ENCODE measurements at regions not wholly inside any gene's neighbourhood (a gene's known extent, or its start where the extent isn't known, plus 50 kb on each side); places are given as distances from the start of the nearest gene placed in this dataset.
A peak's percentile ranks its signal among the peaks of the same experiment; 100 is the strongest.

GRCh38 chr12:113766131-113766878 lies 199.8 kb downstream of the RBM19 start:
- Histone ChIP-seq H3K9ac (ENCODE audit: low read depth, low read length) (no peak overlapping the region), H3K27ac (ENCODE audit: low read depth, low read length) (peak overlapping the region; percentile 60), H3K27me3 (ENCODE audit: control insufficient read depth, insufficient read depth, low read length) (peaks cover 5% of the 10 kb centered on the region), H3K4me1 (ENCODE audit: control insufficient read depth, insufficient read depth, low read length) (0 out of 2 replicates have a peak, but pooled peaks cover 8% of the 10 kb centered on the region), H3K4me3 (ENCODE audit: low read depth, low read length) (no peak overlapping the region), H3K9me3 (ENCODE audit: control insufficient read depth, insufficient read depth, low read length) (no peaks in the 10 kb centered on the region), H3K36me3 (ENCODE audit: control insufficient read depth, insufficient read depth, low read length) (no peaks in the 10 kb centered on the region)

GRCh38 chr12:113764661-113765060 lies 201.5 kb downstream of the RBM19 start:
- Histone ChIP-seq H3K9me3 (ENCODE audit: control insufficient read depth, insufficient read depth, low read length) (no peaks in the 10 kb centered on the region), H3K36me3 (ENCODE audit: control insufficient read depth, insufficient read depth, low read length) (no peaks in the 10 kb centered on the region), H3K9ac (ENCODE audit: low read depth, low read length) (no peak overlapping the region), H3K27ac (ENCODE audit: low read depth, low read length) (no peak overlapping the region), H3K27me3 (ENCODE audit: control insufficient read depth, insufficient read depth, low read length) (peaks cover 5% of the 10 kb centered on the region), H3K4me1 (ENCODE audit: control insufficient read depth, insufficient read depth, low read length) (0 out of 2 replicates have a peak, but pooled peaks cover 8% of the 10 kb centered on the region), H3K4me3 (ENCODE audit: low read depth, low read length) (no peak overlapping the region)

GRCh38 chr12:113762882-113763816 lies 203.0 kb downstream of the RBM19 start:
- Histone ChIP-seq H3K4me1 (ENCODE audit: control insufficient read depth, insufficient read depth, low read length) (0 out of 2 replicates have a peak, but pooled peaks cover 8% of the 10 kb centered on the region), H3K36me3 (ENCODE audit: control insufficient read depth, insufficient read depth, low read length) (no peaks in the 10 kb centered on the region), H3K27ac (ENCODE audit: low read depth, low read length) (no peak overlapping the region), H3K27me3 (ENCODE audit: control insufficient read depth, insufficient read depth, low read length) (peaks cover 5% of the 10 kb centered on the region), H3K9me3 (ENCODE audit: control insufficient read depth, insufficient read depth, low read length) (no peaks in the 10 kb centered on the region), H3K9ac (ENCODE audit: low read depth, low read length) (no peak overlapping the region), H3K4me3 (ENCODE audit: low read depth, low read length) (no peak overlapping the region)

GRCh38 chr12:113762155-113762881 lies 203.8 kb downstream of the RBM19 start:
- no peaks in the 10 kb centered on the region for H3K36me3 ChIP-seq (ENCODE audit: control insufficient read depth, insufficient read depth, low read length)
- H3K27me3 ChIP-seq (ENCODE audit: control insufficient read depth, insufficient read depth, low read length) = peaks cover 5% of the 10 kb centered on the region
- no peak overlapping the region for H3K27ac ChIP-seq (ENCODE audit: low read depth, low read length)
- 0 out of 2 replicates have a peak, but pooled peaks cover 8% of the 10 kb centered on the region for H3K4me1 ChIP-seq (ENCODE audit: control insufficient read depth, insufficient read depth, low read length)
- no peak overlapping the region for H3K4me3 ChIP-seq (ENCODE audit: low read depth, low read length)
- H3K9ac ChIP-seq (ENCODE audit: low read depth, low read length) = no peak overlapping the region
- H3K9me3 ChIP-seq (ENCODE audit: control insufficient read depth, insufficient read depth, low read length) = no peaks in the 10 kb centered on the region

- Histone ChIP-seq H3K4me1 (ENCODE audit: control insufficient read depth, insufficient read depth, low read length) (0 out of 2 replicates have a peak, but pooled peaks cover 4% of the 10 kb centered on the region), H3K27ac (ENCODE audit: low read depth, low read length) (no peak overlapping the region), H3K4me3 (ENCODE audit: low read depth, low read length) (no peak overlapping the region), H3K27me3 (ENCODE audit: control insufficient read depth, insufficient read depth, low read length) (no peaks in the 10 kb centered on the region), H3K9me3 (ENCODE audit: control insufficient read depth, insufficient read depth, low read length) (no peaks in the 10 kb centered on the region), H3K9ac (ENCODE audit: low read depth, low read length) (no peak overlapping the region), H3K36me3 (ENCODE audit: control insufficient read depth, insufficient read depth, low read length) (no peaks in the 10 kb centered on the region)
Observed at GRCh38 chr12:113759135-113759534, 207.0 kb downstream of the RBM19 start.

- H3K4me3 ChIP-seq (ENCODE audit: low read depth, low read length) = no peak overlapping the region
- H3K27me3 ChIP-seq (ENCODE audit: control insufficient read depth, insufficient read depth, low read length) = no peaks in the 10 kb centered on the region
- H3K36me3 ChIP-seq (ENCODE audit: control insufficient read depth, insufficient read depth, low read length) = no peaks in the 10 kb centered on the region
- H3K9ac ChIP-seq (ENCODE audit: low read depth, low read length) = no peak overlapping the region
- H3K9me3 ChIP-seq (ENCODE audit: control insufficient read depth, insufficient read depth, low read length) = no peaks in the 10 kb centered on the region
- 0 out of 2 replicates have a peak, but pooled peaks cover 4% of the 10 kb centered on the region for H3K4me1 ChIP-seq (ENCODE audit: control insufficient read depth, insufficient read depth, low read length)
- no peak overlapping the region for H3K27ac ChIP-seq (ENCODE audit: low read depth, low read length)
Observed at GRCh38 chr12:113758165-113758924, 207.8 kb downstream of the RBM19 start.

- no peak overlapping the region for H3K4me3 ChIP-seq (ENCODE audit: low read depth, low read length)
- no peaks in the 10 kb centered on the region for H3K9me3 ChIP-seq (ENCODE audit: control insufficient read depth, insufficient read depth, low read length)
- H3K27ac ChIP-seq (ENCODE audit: low read depth, low read length) = no peak overlapping the region
- H3K4me1 ChIP-seq (ENCODE audit: control insufficient read depth, insufficient read depth, low read length) = 0 out of 2 replicates have a peak, but pooled peaks cover under 1% of the 10 kb centered on the region
- H3K27me3 ChIP-seq (ENCODE audit: control insufficient read depth, insufficient read depth, low read length) = no peaks in the 10 kb centered on the region
- no peak overlapping the region for H3K9ac ChIP-seq (ENCODE audit: low read depth, low read length)
- no peaks in the 10 kb centered on the region for H3K36me3 ChIP-seq (ENCODE audit: control insufficient read depth, insufficient read depth, low read length)
Observed at GRCh38 chr12:113757221-113758002, 208.7 kb downstream of the RBM19 start.

- Histone ChIP-seq H3K36me3 (ENCODE audit: control insufficient read depth, insufficient read depth, low read length) (no peaks in the 10 kb centered on the region), H3K9me3 (ENCODE audit: control insufficient read depth, insufficient read depth, low read length) (no peaks in the 10 kb centered on the region), H3K4me1 (ENCODE audit: control insufficient read depth, insufficient read depth, low read length) (no peaks in the 10 kb centered on the region), H3K27me3 (ENCODE audit: control insufficient read depth, insufficient read depth, low read length) (no peaks in the 10 kb centered on the region), H3K9ac (ENCODE audit: low read depth, low read length) (no peak overlapping the region), H3K4me3 (ENCODE audit: low read depth, low read length) (no peak overlapping the region), H3K27ac (ENCODE audit: low read depth, low read length) (no peak overlapping the region)
Observed at GRCh38 chr12:113756609-113757008, 209.5 kb downstream of the RBM19 start.

GRCh38 chr12:113755098-113755497 lies 211.0 kb downstream of the RBM19 start:
- no peak overlapping the region for H3K9ac ChIP-seq (ENCODE audit: low read depth, low read length)
- H3K27me3 ChIP-seq (ENCODE audit: control insufficient read depth, insufficient read depth, low read length) = no peaks in the 10 kb centered on the region
- H3K36me3 ChIP-seq (ENCODE audit: control insufficient read depth, insufficient read depth, low read length) = no peaks in the 10 kb centered on the region
- no peak overlapping the region for H3K27ac ChIP-seq (ENCODE audit: low read depth, low read length)
- no peaks in the 10 kb centered on the region for H3K9me3 ChIP-seq (ENCODE audit: control insufficient read depth, insufficient read depth, low read length)
- H3K4me1 ChIP-seq (ENCODE audit: control insufficient read depth, insufficient read depth, low read length) = no peaks in the 10 kb centered on the region
- no peak overlapping the region for H3K4me3 ChIP-seq (ENCODE audit: low read depth, low read length)

All from HUES48 (cell line).